ENCODE measurements at regions not wholly inside any gene's neighbourhood (a gene's known extent, or its start where the extent isn't known, plus 50 kb on each side); places are given as distances from the start of the nearest gene placed in this dataset.

DNA sequence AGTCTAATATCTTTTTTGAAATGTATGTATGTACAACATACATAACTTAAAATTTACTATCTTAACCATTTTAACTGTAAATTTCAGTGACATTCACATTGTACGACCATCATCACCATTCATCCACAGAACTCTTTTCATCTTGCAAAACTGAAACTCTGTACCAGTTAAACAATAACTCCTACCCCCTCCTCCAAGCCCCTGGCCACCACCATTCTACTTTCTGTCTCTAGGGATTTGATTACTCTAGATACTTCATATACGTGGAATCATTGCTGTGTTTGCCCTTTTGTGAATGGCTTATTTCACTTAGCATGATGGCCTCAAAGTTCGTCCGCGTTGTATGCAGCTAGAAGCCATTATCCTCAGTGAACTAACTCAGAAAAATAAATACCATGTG lies 217.0 kb downstream of the METTL4 start (continued):
- TF ChIP-seq, protein P1, sequence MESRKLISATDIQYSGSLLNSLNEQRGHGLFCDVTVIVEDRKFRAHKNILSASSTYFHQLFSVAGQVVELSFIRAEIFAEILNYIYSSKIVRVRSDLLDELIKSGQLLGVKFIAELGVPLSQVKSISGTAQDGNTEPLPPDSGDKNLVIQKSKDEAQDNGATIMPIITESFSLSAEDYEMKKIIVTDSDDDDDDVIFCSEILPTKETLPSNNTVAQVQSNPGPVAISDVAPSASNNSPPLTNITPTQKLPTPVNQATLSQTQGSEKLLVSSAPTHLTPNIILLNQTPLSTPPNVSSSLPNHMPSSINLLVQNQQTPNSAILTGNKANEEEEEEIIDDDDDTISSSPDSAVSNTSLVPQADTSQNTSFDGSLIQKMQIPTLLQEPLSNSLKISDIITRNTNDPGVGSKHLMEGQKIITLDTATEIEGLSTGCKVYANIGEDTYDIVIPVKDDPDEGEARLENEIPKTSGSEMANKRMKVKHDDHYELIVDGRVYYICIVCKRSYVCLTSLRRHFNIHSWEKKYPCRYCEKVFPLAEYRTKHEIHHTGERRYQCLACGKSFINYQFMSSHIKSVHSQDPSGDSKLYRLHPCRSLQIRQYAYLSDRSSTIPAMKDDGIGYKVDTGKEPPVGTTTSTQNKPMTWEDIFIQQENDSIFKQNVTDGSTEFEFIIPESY (IDR thresholded peaks at IDR 0.05; ENCODE audit: borderline replicate concordance, low read depth): no peak
- no peak for TF ChIP-seq FOSL2 (IDR thresholded peaks at IDR 0.05; ENCODE audit: borderline replicate concordance, low read depth)
- no peak for TF ChIP-seq NRF1 (IDR thresholded peaks at IDR 0.05; ENCODE audit: low read depth, low read length)
- no peak for TF ChIP-seq GATA2 (CRISPR knock-in tag; IDR thresholded peaks at IDR 0.05)
- TF ChIP-seq, protein P2, sequence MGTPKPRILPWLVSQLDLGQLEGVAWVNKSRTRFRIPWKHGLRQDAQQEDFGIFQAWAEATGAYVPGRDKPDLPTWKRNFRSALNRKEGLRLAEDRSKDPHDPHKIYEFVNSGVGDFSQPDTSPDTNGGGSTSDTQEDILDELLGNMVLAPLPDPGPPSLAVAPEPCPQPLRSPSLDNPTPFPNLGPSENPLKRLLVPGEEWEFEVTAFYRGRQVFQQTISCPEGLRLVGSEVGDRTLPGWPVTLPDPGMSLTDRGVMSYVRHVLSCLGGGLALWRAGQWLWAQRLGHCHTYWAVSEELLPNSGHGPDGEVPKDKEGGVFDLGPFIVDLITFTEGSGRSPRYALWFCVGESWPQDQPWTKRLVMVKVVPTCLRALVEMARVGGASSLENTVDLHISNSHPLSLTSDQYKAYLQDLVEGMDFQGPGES (IDR thresholded peaks at IDR 0.05; ENCODE audit: low read depth, low read length): no peak
- TF ChIP-seq SMC3 (IDR thresholded peaks at IDR 0.05; ENCODE audit: low read depth, low read length): no peak
- TF ChIP-seq, protein P3, sequence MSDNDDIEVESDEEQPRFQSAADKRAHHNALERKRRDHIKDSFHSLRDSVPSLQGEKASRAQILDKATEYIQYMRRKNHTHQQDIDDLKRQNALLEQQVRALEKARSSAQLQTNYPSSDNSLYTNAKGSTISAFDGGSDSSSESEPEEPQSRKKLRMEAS (IDR thresholded peaks at IDR 0.05; ENCODE audit: low read depth): no peak
- TF ChIP-seq TAF1 (IDR thresholded peaks at IDR 0.05; ENCODE audit: borderline replicate concordance, low read depth, low read length): no peak

DNA sequence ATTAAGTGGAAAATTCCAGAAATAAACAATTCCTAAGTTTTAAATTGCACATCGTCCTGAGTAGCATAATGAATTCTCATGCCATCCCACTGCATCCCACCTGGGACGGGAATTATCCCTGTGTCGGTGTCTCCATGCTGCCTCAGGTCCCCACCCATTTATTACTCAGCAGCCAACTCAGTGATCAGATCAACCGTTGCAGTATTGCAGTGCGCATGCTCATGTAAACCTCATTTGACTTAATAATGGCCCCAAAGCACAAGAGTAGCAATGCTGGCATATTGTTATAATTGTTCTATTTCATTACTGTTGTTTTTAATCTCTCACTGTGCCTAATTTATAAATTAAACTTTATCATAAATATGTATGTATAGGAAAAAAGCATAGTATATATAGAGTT lies 214.4 kb downstream of the METTL4 start:
- no peak for DNase-seq
- no peak overlapping the region for H3K27ac ChIP-seq (ENCODE audit: low read depth in 2 of 2, low read length in 1 of 2)

More for the DNA sequence above, 214.4 kb downstream of the METTL4 start:
- no peak overlapping the region for H3K4me3 ChIP-seq (ENCODE audit: low read depth in 2 of 2, low read length in 1 of 2)
- WGBS (ENCODE audit: low lambda C conversion rate): 75% methylated on average over 5 of the region's 5 CpGs
- H3K9me3 ChIP-seq: no peaks in the 10 kb centered on the region
- H3K4me2 ChIP-seq: no peak overlapping the region
- H4K20me1 ChIP-seq (ENCODE audit: insufficient read depth): no peaks in the 10 kb centered on the region
- H3K79me2 ChIP-seq (ENCODE audit: insufficient read depth): no peaks in the 10 kb centered on the region
- H3K9ac ChIP-seq: no peak overlapping the region
- TF ChIP-seq FOXM1 (IDR thresholded peaks at IDR 0.05; ENCODE audit: low read depth) (no peak), SIN3A (IDR thresholded peaks at IDR 0.05; ENCODE audit: borderline replicate concordance, low read depth, low read length) (no peak), JUND (IDR thresholded peaks at IDR 0.05) (no peak), EP300 (IDR thresholded peaks at IDR 0.05; ENCODE audit: borderline replicate concordance in 1 of 2, low read depth in 1 of 2, low read length in 1 of 2) (no peak), RCOR1 (IDR thresholded peaks at IDR 0.05; ENCODE audit: low read length) (no peak), MXI1 (IDR thresholded peaks at IDR 0.05; ENCODE audit: low read depth, low read length) (no peak), YY1 (IDR thresholded peaks at IDR 0.05; ENCODE audit: low read depth) (no peak)
- TF ChIP-seq, protein P4, sequence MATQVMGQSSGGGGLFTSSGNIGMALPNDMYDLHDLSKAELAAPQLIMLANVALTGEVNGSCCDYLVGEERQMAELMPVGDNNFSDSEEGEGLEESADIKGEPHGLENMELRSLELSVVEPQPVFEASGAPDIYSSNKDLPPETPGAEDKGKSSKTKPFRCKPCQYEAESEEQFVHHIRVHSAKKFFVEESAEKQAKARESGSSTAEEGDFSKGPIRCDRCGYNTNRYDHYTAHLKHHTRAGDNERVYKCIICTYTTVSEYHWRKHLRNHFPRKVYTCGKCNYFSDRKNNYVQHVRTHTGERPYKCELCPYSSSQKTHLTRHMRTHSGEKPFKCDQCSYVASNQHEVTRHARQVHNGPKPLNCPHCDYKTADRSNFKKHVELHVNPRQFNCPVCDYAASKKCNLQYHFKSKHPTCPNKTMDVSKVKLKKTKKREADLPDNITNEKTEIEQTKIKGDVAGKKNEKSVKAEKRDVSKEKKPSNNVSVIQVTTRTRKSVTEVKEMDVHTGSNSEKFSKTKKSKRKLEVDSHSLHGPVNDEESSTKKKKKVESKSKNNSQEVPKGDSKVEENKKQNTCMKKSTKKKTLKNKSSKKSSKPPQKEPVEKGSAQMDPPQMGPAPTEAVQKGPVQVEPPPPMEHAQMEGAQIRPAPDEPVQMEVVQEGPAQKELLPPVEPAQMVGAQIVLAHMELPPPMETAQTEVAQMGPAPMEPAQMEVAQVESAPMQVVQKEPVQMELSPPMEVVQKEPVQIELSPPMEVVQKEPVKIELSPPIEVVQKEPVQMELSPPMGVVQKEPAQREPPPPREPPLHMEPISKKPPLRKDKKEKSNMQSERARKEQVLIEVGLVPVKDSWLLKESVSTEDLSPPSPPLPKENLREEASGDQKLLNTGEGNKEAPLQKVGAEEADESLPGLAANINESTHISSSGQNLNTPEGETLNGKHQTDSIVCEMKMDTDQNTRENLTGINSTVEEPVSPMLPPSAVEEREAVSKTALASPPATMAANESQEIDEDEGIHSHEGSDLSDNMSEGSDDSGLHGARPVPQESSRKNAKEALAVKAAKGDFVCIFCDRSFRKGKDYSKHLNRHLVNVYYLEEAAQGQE (IDR thresholded peaks at IDR 0.05; ENCODE audit: low read depth, low read length): no peak
- TF ChIP-seq, protein P5, sequence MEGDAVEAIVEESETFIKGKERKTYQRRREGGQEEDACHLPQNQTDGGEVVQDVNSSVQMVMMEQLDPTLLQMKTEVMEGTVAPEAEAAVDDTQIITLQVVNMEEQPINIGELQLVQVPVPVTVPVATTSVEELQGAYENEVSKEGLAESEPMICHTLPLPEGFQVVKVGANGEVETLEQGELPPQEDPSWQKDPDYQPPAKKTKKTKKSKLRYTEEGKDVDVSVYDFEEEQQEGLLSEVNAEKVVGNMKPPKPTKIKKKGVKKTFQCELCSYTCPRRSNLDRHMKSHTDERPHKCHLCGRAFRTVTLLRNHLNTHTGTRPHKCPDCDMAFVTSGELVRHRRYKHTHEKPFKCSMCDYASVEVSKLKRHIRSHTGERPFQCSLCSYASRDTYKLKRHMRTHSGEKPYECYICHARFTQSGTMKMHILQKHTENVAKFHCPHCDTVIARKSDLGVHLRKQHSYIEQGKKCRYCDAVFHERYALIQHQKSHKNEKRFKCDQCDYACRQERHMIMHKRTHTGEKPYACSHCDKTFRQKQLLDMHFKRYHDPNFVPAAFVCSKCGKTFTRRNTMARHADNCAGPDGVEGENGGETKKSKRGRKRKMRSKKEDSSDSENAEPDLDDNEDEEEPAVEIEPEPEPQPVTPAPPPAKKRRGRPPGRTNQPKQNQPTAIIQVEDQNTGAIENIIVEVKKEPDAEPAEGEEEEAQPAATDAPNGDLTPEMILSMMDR (IDR thresholded peaks at IDR 0.05): no peak
- TF ChIP-seq, protein P6, sequence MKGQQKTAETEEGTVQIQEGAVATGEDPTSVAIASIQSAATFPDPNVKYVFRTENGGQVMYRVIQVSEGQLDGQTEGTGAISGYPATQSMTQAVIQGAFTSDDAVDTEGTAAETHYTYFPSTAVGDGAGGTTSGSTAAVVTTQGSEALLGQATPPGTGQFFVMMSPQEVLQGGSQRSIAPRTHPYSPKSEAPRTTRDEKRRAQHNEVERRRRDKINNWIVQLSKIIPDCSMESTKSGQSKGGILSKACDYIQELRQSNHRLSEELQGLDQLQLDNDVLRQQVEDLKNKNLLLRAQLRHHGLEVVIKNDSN (IDR thresholded peaks at IDR 0.05; ENCODE audit: borderline replicate concordance, low read depth): no peak
- TF ChIP-seq, protein P2 (IDR thresholded peaks at IDR 0.05; ENCODE audit: low read depth, low read length): no peak
- TF ChIP-seq, protein P1 (IDR thresholded peaks at IDR 0.05; ENCODE audit: borderline replicate concordance, low read depth): no peak
- H3K36me3 ChIP-seq (replicated peaks in 1 of 2; ENCODE audit: control insufficient read depth in 1 of 2, insufficient read depth in 2 of 2, low read length in 1 of 2): no peaks in the 10 kb centered on the region
- H2AFZ ChIP-seq (ENCODE audit: low read depth): no peak overlapping the region
- H3K27me3 ChIP-seq (ENCODE audit: insufficient read depth): no peaks in the 10 kb centered on the region
- no peaks in the 10 kb centered on the region for H3K4me1 ChIP-seq (ENCODE audit: control insufficient read depth in 1 of 2, insufficient read depth in 2 of 2, low read depth in 1 of 2, low read length in 1 of 2)
- H3K9me2 ChIP-seq: no peaks in the 10 kb centered on the region
- ChIA-PET POLR2A (no interaction called here), CTCF (no interaction called here)
- no peaks in the 10 kb centered on the region for H3F3A ChIP-seq (replicated peaks; ENCODE audit: insufficient read depth)

Data from SK-N-SH (cell line).